Ovary (tissue), 3 donors: ENCODE measurements at regions not wholly inside any gene's neighbourhood (a gene's known extent, or its start where the extent isn't known, plus 50 kb on each side); places are given as distances from the start of the nearest gene placed in this dataset.

ENCODE experiments used
- EP300 ChIP-seq: sonication (generic); formaldehyde crosslinking; IDR thresholded peaks from one replicate; pipeline ENCODE4 v1.6.1; 2017; ENCODE audit warnings: antibody characterized with exemption
- POLR2A ChIP-seq: fragments of 450-650 bp; IDR thresholded peaks from one replicate; pipeline ENCODE4 v1.6.1; 2017; ENCODE audit warnings: antibody characterized with exemption, mild to moderate bottlenecking, moderate library complexity
- TF ChIP-seq, protein P1 (sequence below), 3 donors: fragments of 450-650 bp in 2 of 3; fragments of 200-600 bp in 1 of 3; IDR thresholded peaks; one replicate each; pipeline versions ENCODE4 v1.5.1 to v1.8.0; 2016 to 2022; ENCODE audit warnings: antibody characterized with exemption in 3 of 3, mild to moderate bottlenecking in 1 of 3
- donor health status: DM: no; HTN: no; CAD: no.

DNA sequence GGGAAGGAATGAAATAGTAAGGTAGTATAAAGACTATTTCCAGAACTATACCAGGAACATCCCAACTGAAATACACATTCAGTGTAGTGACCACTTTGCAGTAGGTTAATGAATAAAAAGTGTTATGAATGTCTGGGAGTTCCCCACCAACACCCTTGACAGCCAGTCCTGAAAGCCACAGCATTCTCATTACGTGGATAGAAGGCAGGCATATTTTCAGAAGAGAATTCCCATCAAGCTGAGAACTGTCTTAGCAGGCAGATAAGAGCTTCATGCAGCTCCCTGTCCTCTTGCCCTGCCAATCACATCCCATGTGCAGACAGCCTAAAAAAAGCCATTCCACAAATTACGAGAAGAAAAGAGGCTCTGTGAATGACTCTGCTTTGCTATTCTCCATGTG, 695.0 kb downstream of the DTWD2 start:
- TF ChIP-seq POLR2A, result no peak
- TF ChIP-seq, protein P1, sequence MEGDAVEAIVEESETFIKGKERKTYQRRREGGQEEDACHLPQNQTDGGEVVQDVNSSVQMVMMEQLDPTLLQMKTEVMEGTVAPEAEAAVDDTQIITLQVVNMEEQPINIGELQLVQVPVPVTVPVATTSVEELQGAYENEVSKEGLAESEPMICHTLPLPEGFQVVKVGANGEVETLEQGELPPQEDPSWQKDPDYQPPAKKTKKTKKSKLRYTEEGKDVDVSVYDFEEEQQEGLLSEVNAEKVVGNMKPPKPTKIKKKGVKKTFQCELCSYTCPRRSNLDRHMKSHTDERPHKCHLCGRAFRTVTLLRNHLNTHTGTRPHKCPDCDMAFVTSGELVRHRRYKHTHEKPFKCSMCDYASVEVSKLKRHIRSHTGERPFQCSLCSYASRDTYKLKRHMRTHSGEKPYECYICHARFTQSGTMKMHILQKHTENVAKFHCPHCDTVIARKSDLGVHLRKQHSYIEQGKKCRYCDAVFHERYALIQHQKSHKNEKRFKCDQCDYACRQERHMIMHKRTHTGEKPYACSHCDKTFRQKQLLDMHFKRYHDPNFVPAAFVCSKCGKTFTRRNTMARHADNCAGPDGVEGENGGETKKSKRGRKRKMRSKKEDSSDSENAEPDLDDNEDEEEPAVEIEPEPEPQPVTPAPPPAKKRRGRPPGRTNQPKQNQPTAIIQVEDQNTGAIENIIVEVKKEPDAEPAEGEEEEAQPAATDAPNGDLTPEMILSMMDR (IDR thresholded peaks at IDR 0.05), result no peak
- TF ChIP-seq EP300, result no peak
